ENCODE measurements at regions not wholly inside any gene's neighbourhood (a gene's known extent, or its start where the extent isn't known, plus 50 kb on each side); places are given as distances from the start of the nearest gene placed in this dataset.

DNA sequence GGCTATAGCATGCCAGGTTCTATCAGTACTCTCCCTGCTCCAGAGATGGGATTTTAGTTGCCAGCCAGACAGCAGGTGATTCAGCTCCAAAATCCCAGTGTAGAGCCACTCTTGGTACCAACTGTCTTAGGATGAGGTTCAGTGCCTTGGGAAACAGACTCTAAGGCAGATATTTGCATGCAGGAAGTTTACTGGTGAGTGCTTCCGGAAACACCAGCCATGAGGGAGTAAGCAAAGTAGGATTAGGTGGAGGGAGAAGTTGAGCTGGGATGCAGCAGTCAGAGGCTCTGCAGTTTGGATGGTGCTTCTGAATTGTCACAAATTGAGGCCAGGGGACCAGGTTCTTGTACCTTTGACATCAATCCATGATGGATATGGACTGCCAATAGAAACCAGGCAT, 207.5 kb upstream of the JUN start:
- DNase-seq, result no peak
- Histone ChIP-seq H3K4me1 (no peaks in the 10 kb centered on the region), H3K27me3 (no peaks in the 10 kb centered on the region), H3K36me3 (no peaks in the 10 kb centered on the region), H3K27ac (no peak overlapping the region), H3K9me3 (no peaks in the 10 kb centered on the region), H3K4me3 (no peak overlapping the region)
- TF ChIP-seq POLR2A (IDR thresholded peaks at IDR 0.05), result no peak
- TF ChIP-seq, protein P1, sequence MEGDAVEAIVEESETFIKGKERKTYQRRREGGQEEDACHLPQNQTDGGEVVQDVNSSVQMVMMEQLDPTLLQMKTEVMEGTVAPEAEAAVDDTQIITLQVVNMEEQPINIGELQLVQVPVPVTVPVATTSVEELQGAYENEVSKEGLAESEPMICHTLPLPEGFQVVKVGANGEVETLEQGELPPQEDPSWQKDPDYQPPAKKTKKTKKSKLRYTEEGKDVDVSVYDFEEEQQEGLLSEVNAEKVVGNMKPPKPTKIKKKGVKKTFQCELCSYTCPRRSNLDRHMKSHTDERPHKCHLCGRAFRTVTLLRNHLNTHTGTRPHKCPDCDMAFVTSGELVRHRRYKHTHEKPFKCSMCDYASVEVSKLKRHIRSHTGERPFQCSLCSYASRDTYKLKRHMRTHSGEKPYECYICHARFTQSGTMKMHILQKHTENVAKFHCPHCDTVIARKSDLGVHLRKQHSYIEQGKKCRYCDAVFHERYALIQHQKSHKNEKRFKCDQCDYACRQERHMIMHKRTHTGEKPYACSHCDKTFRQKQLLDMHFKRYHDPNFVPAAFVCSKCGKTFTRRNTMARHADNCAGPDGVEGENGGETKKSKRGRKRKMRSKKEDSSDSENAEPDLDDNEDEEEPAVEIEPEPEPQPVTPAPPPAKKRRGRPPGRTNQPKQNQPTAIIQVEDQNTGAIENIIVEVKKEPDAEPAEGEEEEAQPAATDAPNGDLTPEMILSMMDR (IDR thresholded peaks at IDR 0.05), result no peak
- intact Hi-C loops (cut with DNase I; ENCODE audit: low total_unique reads), result no loop called here

DNA sequence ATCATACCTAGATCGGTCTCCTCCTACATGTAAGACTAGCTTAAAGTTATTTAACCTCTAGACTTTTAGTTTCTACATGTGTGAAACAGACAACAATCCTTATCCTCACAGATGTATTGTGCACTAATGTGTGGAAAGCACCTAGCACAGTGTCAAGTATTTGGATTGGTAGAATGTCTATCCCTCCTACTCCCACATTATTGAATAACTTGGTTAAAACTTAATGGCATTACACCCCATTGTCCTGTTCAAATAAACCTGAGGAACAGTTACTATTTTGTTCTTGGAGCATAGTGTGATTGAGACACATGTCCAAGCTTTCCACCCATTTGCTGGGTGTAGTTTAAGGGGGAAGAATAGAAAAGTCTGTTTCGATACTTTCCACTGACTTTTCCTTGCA, 208.8 kb upstream of the JUN start:
- Histone ChIP-seq H3K4me3 (no peak overlapping the region), H3K9me3 (no peaks in the 10 kb centered on the region), H3K27ac (no peak overlapping the region), H3K27me3 (no peaks in the 10 kb centered on the region), H3K36me3 (no peaks in the 10 kb centered on the region), H3K4me1 (no peaks in the 10 kb centered on the region)
- no peak for TF ChIP-seq POLR2A (IDR thresholded peaks at IDR 0.05)
- TF ChIP-seq, protein P1 (IDR thresholded peaks at IDR 0.05), result no peak
- intact Hi-C loops (cut with DNase I; ENCODE audit: low total_unique reads), result no loop called here
- no peak for DNase-seq

DNA sequence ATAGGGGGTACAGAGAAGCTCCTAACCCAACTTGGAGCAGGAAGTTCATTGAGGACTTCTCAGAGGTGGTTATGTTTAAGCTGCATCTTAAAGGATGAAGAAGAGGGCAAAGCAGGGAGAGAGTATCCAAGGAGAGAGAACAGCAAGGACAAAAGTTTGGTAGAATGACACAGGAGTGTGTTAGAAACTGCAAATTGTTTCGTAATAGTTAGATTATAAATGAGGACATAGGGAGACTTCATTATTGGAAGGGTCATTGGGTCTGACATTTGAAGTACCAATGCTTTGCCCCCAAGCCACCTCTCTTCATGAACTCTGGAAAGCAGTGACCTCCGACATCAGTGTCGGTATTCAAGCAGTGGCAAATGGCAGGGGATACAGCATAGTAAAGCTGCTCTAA, 209.6 kb upstream of the JUN start:
- Histone ChIP-seq H3K9me3 (no peaks in the 10 kb centered on the region), H3K4me3 (no peak overlapping the region), H3K36me3 (no peaks in the 10 kb centered on the region), H3K27me3 (no peaks in the 10 kb centered on the region), H3K4me1 (no peaks in the 10 kb centered on the region), H3K27ac (no peak overlapping the region)
- intact Hi-C loops (cut with DNase I; ENCODE audit: low total_unique reads), result no loop called here
- no peak for DNase-seq
- TF ChIP-seq, protein P1 (IDR thresholded peaks at IDR 0.05), result no peak
- TF ChIP-seq POLR2A (IDR thresholded peaks at IDR 0.05), result no peak

DNA sequence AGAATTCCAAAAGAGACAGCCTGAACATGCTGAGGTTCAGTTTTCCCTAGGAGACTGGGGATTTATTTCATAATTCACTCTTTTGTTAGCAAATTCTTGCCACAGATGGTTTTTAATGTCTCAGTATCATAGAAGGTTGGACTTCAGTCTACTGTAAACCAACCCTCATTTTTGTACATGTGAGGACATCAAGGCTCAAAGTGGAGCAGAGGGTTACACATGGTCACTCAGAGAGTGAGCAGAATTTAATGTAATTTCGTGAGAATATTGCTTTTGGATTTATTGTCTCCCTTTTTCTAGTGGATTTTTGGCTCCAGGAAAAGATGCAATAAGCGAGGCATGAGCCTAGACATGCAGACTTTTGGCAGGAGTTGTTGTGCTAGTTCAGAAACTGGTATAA, 210.8 kb upstream of the JUN start:
- no peaks in the 10 kb centered on the region for H3K9me3 ChIP-seq
- H3K4me3 ChIP-seq, result no peak overlapping the region
- no peaks in the 10 kb centered on the region for H3K36me3 ChIP-seq
- DNase-seq, result no peak
- H3K27ac ChIP-seq, result no peak overlapping the region
- TF ChIP-seq POLR2A (IDR thresholded peaks at IDR 0.05), result no peak
- TF ChIP-seq, protein P1 (IDR thresholded peaks at IDR 0.05), result no peak
- intact Hi-C loops (cut with DNase I; ENCODE audit: low total_unique reads), result no loop called here
- no peaks in the 10 kb centered on the region for H3K4me1 ChIP-seq
- no peaks in the 10 kb centered on the region for H3K27me3 ChIP-seq

DNA sequence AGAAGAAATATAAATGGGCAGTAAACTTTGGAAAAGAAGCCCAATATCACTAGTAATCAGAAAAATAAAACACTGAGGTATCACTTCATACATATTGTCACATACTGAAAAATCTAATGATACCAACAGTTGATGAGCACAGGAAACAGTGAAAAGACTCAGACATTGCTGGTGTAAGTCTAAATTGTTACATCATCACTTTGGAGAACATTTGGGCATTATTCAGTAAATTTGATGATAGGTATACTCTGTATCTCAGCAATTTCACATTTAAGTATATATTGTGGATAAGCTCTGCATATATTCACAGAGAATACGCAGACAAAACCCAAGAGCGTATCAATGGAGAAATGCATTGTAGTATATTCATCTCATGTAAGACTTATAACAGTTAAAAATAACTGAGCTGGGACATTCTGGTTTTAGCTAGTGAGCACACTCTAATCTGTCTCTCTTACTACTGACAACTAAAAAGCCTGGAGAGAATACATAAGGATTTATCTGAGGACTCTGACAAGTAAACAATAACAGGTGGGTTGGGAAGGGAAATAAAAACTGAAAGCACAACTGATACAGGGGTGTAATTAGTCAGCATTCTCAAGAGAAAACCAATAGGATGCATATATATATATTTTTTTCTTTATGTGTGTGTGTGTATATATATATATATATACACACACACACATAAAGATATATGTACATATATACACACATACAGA, 212.7 kb upstream of the JUN start:
- H3K4me3 ChIP-seq, result no peak overlapping the region
- H3K27me3 ChIP-seq, result no peaks in the 10 kb centered on the region
- intact Hi-C loops (cut with DNase I; ENCODE audit: low total_unique reads), result no loop called here
- TF ChIP-seq POLR2A (IDR thresholded peaks at IDR 0.05), result no peak
- TF ChIP-seq, protein P1 (IDR thresholded peaks at IDR 0.05), result no peak
- H3K27ac ChIP-seq, result no peak overlapping the region
- no peak for DNase-seq
- no peaks in the 10 kb centered on the region for H3K9me3 ChIP-seq
- no peaks in the 10 kb centered on the region for H3K4me1 ChIP-seq
- no peaks in the 10 kb centered on the region for H3K36me3 ChIP-seq

Measured in uterus (tissue), 3 donors.